ENCODE measurements at regions not wholly inside any gene's neighbourhood (a gene's known extent, or its start where the extent isn't known, plus 50 kb on each side); places are given as distances from the start of the nearest gene placed in this dataset.

DNA sequence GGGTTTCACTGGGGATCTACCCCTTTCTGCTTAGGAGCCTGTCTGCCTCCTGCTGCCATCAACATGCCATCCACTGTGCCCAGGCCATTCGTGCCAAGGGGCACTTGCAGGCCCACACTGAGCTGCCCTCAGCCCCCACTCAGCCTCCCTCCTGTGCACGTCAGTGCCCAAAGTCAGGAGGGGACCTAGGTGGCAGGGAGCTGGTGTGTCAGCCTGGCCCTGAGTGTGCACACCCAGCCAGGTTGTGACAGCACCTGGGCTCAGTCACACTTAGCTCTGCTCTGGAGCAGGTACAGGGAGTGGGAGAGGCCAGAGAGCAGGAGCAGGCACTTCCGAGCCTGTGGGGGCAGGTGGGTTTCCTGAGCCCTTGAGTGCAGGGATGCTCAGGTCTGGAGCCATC is 63.6 kb upstream of the SYNCRIP start:
- DNase-seq: no peak

- no peak for DNase-seq
These were observed 62.5 kb upstream of the SYNCRIP start for GRCh38 chr6:85705220-85705619.

- DNase-seq: no peak
These were observed 60.7 kb upstream of the SYNCRIP start for GRCh38 chr6:85703406-85703805.
